ENCODE measurements at regions not wholly inside any gene's neighbourhood (a gene's known extent, or its start where the extent isn't known, plus 50 kb on each side); places are given as distances from the start of the nearest gene placed in this dataset.

- peaks cover 22% of the 10 kb centered on the region for H3K4me1 Mint-ChIP-seq
- no peaks in the 10 kb centered on the region for H3K9me3 Mint-ChIP-seq
- H3K36me3 Mint-ChIP-seq = no peaks in the 10 kb centered on the region
- no peaks in the 10 kb centered on the region for H3K27me3 Mint-ChIP-seq (ENCODE audit: low read depth)
- TF ChIP-seq GTF2I (CRISPR knock-in tag; conservative IDR thresholded peaks at IDR 0.05) = no peak
- no peak for TF ChIP-seq ZNF423 (CRISPR knock-in tag; IDR thresholded peaks at IDR 0.05)
- no peak for TF ChIP-seq ZNF281 (CRISPR knock-in tag; IDR thresholded peaks at IDR 0.05)
- TF ChIP-seq MXD4 (CRISPR knock-in tag; IDR thresholded peaks at IDR 0.05; ENCODE audit: borderline replicate concordance) = no peak
- TF ChIP-seq FOXK1 (CRISPR knock-in tag; IDR thresholded peaks at IDR 0.05) = no peak
- TF ChIP-seq CREB1 (CRISPR knock-in tag; IDR thresholded peaks at IDR 0.05) = no peak
- TF ChIP-seq ZNF121 (CRISPR knock-in tag; IDR thresholded peaks at IDR 0.05) = no peak
- no peak for TF ChIP-seq E2F4 (CRISPR knock-in tag; IDR thresholded peaks at IDR 0.05; ENCODE audit: borderline replicate concordance, low read depth)
- no peak for TF ChIP-seq HMGA2 (CRISPR knock-in tag; IDR thresholded peaks at IDR 0.05)
- ATAC-seq = peak; percentile 55
- CTCF ChIA-PET = interaction anchor here (1.0 to 7.5 kb wide), 4 partner anchors 20 to 87 kb away, joined by 3 to 138 read pairs (median 4); no protein-coding TSS in a partner anchor
- H3K4me3 Mint-ChIP-seq = no peak overlapping the region
- POLR2A ChIA-PET = no interaction called here
- H3K27ac Mint-ChIP-seq = no peak overlapping the region
- no peak for DNase-seq (ENCODE audit: low spot score)
Measured at GRCh38 chr16:22973522-22973921, 159.6 kb downstream of the HS3ST2 start.

DNA sequence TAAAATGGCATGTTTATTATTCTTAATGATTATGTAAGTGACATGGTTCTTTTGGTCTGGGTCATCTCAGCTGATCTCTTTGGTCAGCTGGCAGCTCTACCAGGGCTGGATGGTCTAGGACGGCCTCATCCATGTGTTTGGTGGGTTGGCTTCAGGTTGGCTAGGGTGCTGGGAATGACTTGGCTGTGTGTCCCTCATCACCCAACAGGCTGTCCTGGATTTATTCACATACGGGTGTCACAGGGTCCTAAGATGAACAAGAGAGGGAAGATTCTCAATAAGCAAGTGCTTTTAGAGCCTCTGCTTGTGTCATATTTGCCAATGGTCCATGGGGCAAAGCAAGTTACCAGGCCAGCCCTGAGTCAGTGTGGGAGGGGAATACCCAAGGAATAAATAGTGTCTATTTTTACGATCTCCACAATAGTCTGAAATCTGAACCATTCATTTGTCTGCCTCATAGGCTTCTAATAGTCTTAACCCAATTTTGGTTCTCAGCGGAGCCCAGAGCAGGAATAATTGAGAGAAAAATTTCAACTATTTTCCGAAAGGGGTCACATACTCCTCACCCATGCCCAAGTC, 157.5 kb downstream of the HS3ST2 start:
- Mint-ChIP-seq H3K27me3 (ENCODE audit: low read depth) (no peaks in the 10 kb centered on the region; the same call in 1 of the 2 replicates), H3K4me3 (no peak overlapping the region), H3K27ac (no peak overlapping the region), H3K4me1 (peaks cover 18% of the 10 kb centered on the region), H3K36me3 (no peaks in the 10 kb centered on the region), H3K9me3 (no peaks in the 10 kb centered on the region)
- no peak for ATAC-seq
- ChIA-PET POLR2A (no interaction called here), CTCF (interaction anchor here (1.8 kb wide), 1 partner anchor 72 kb away, joined by 14 read pairs; no protein-coding TSS in a partner anchor)
- no peak for TF ChIP-seq CDX4 (CRISPR knock-in tag; IDR thresholded peaks at IDR 0.05; ENCODE audit: borderline replicate concordance)
- TF ChIP-seq ZSCAN18 (CRISPR knock-in tag; IDR thresholded peaks at IDR 0.05) = no peak
- TF ChIP-seq, protein P1, sequence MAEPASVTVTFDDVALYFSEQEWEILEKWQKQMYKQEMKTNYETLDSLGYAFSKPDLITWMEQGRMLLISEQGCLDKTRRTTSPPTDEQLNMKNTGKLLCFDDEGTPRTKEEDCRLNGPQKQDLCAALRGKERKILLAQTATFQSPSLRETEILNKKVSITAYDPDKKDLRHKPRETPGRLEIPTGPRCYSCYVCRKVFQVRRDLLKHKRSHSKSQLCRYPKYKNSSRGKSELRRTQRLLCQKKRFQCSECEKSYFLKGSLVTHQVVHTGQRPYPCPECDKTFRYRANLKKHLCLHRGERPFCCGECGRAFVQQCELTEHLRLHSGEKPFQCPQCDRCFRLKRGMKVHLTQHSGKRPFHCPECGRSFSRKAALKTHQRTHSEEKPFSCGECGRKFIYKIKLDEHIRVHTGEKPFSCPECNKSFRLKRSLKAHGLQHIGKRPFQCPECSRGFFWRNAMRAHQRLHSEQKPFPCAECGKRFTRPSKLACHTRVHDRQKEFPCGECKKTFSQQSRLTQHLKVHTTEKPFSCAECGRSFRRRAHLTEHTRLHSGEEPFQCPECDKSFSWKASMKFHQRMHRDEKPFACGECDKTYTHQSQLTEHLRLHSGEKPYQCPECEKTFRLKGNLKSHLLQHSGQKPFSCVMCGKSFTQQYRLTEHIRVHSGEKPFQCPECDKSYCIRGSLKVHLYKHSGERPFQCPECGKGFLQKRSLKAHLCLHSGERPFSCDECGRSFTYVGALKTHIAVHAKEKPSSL (CRISPR knock-in tag; conservative IDR thresholded peaks at IDR 0.05) = no peak
- no peak for TF ChIP-seq CBFB (CRISPR knock-in tag; IDR thresholded peaks at IDR 0.05; ENCODE audit: low read depth)
- no peak for DNase-seq (ENCODE audit: low spot score)

Data from WTC11 (cell line).